ENCODE measurements at regions not wholly inside any gene's neighbourhood (a gene's known extent, or its start where the extent isn't known, plus 50 kb on each side); places are given as distances from the start of the nearest gene placed in this dataset.

DNA sequence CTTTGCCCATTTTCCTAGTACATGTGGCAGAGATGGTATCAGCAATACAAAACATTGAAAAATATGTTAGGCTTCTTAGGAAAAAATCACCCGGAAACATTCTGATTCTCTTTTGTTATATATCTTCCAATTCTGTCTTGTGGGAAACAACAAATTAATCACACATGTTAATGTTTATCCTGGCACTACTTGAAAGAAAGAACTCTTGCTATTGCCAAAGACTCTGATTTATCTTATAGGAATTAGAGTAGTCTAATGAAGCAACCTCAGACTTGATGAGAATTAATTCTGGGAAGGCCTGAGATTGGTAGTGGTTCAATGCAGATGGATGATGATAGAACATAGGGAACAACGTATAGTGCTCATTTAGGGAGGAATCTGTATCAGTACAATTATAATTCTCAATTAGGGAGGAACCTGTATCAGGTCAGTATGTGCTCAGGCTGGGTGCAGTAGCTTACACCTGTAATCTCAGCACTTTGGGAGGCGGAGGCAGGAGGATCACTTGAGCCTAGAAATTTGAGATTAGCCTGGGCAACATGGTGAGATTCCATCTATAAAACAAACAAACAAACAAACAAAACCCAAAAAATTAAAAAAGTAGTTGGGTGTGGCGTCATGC, 50.7 kb downstream of the TAS2R16 start:
- peaks cover 2% of the 10 kb centered on the region for H3K9me3 Mint-ChIP-seq (ENCODE audit: low read depth)
- no peak for DNase-seq

DNA sequence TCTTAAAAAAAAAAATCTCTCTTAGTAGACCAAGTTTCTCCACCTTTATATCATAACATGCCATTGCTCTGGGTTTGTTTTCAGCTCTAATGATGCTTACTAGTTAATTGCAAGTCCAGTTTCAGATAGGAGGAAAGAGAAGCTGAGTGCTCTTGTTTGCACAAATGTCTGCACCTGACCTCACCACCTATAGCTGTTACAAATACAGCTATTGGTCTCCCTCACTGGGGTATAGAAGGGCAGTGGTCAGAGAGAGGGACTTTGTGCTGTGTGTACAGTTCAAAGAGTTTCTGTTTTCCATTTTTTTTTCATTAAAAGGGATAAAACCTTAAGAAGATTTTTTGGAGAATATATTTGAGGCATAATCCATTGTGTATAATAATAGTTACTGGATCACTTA, 52.7 kb downstream of the TAS2R16 start:
- DNase-seq = no peak
- no peaks in the 10 kb centered on the region for H3K4me1 Mint-ChIP-seq
- H3K27me3 Mint-ChIP-seq = no peaks in the 10 kb centered on the region
- H3K36me3 Mint-ChIP-seq (ENCODE audit: low read depth) = no peaks in the 10 kb centered on the region
- POLR2A ChIA-PET = no interaction called here
- intact Hi-C loops (cut with DNase I, micrococcal nuclease) = no loop called here
- CTCF ChIA-PET = interaction anchor here (0.6 kb wide), 2 partner anchors 32 to 1246 kb away, joined by 3 to 5 read pairs; no protein-coding TSS in a partner anchor
- no peak overlapping the region for H3K4me3 Mint-ChIP-seq
- peaks cover 5% of the 10 kb centered on the region for H3K9me3 Mint-ChIP-seq (ENCODE audit: low read depth)
- no peak overlapping the region for H3K27ac Mint-ChIP-seq
- no peak for ATAC-seq

More for the DNA sequence above, 50.7 kb downstream of the TAS2R16 start:
- ATAC-seq = no peak
- H3K36me3 Mint-ChIP-seq (ENCODE audit: low read depth) = no peaks in the 10 kb centered on the region
- intact Hi-C loops (cut with DNase I, micrococcal nuclease) = no loop called here
- no peaks in the 10 kb centered on the region for H3K27me3 Mint-ChIP-seq
- no peaks in the 10 kb centered on the region for H3K4me1 Mint-ChIP-seq
- ChIA-PET CTCF (no interaction called here), POLR2A (no interaction called here)
- H3K4me3 Mint-ChIP-seq = no peak overlapping the region
- no peak overlapping the region for H3K27ac Mint-ChIP-seq

DNA sequence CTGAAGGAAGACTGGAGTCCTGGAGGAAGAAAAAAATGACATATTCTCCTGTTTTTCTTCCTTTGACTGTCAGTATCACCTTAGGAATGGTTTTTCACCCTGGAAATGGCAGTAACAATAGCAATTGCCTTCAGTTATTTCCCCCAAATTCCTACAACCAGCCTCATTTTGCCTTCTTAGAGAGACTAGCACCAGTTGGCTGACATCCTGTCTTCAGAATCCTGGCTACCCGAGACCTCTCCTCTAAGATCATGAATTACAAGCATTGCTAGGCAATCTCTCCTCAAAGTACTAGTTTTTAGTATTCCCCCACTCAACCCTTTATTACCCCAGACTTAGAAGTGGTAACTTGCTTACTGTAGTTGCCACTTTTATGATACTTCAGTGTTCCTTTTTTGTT, 53.4 kb downstream of the TAS2R16 start:
- POLR2A ChIA-PET = no interaction called here

More for the DNA sequence above, 53.4 kb downstream of the TAS2R16 start:
- CTCF ChIA-PET = no interaction called here
- intact Hi-C loops (cut with DNase I, micrococcal nuclease) = no loop called here
- Mint-ChIP-seq H3K27ac (no peak overlapping the region), H3K27me3 (no peaks in the 10 kb centered on the region), H3K36me3 (ENCODE audit: low read depth) (no peaks in the 10 kb centered on the region), H3K4me1 (no peaks in the 10 kb centered on the region), H3K9me3 (ENCODE audit: low read depth) (peaks cover 5% of the 10 kb centered on the region), H3K4me3 (no peak overlapping the region)
- DNase-seq (no peak), ATAC-seq (no peak)

Data from activated CD4-positive, alpha-beta T cell treated with anti-CD3 and anti-CD28 coated beads for 36 hours (primary cell).